GM18873 (cell line): ENCODE measurements at regions not wholly inside any gene's neighbourhood (a gene's known extent, or its start where the extent isn't known, plus 50 kb on each side); places are given as distances from the start of the nearest gene placed in this dataset.

ENCODE experiments used
- ATAC-seq: cut with Tn5 transposase; IDR thresholded peaks from one replicate; pipeline ENCODE4 v1.9.1; 2021; ENCODE audit warnings: mild to moderate bottlenecking, moderate library complexity, moderate number of reproducible peaks; ENCODE audit not compliant: unreplicated experiment, low FRiP score

- no peak for ATAC-seq
Observed at GRCh38 chr5:71938895-71939294, 168.4 kb upstream of the MAP1B start.

GRCh38 chr5:71939452-71940230, 167.6 kb upstream of the MAP1B start:
- no peak for ATAC-seq

- no peak for ATAC-seq
Observed at GRCh38 chr5:71943874-71944273, 163.4 kb upstream of the MAP1B start.

GRCh38 chr5:71945436-71945835, 161.8 kb upstream of the MAP1B start:
- no peak for ATAC-seq

GRCh38 chr5:71946343-71947030, 160.8 kb upstream of the MAP1B start:
- ATAC-seq = no peak

GRCh38 chr5:71948206-71948605, 159.1 kb upstream of the MAP1B start:
- no peak for ATAC-seq

GRCh38 chr5:71949772-71950171, 157.5 kb upstream of the MAP1B start:
- ATAC-seq = no peak

- no peak for ATAC-seq
Observed at GRCh38 chr5:71953866-71954265, 153.4 kb upstream of the MAP1B start.

GRCh38 chr5:71954329-71954728, 152.9 kb upstream of the MAP1B start:
- ATAC-seq = no peak

- no peak for ATAC-seq
Observed at GRCh38 chr5:71955723-71956122, 151.6 kb upstream of the MAP1B start.

GRCh38 chr5:71957292-71957898, 149.9 kb upstream of the MAP1B start:
- no peak for ATAC-seq

- no peak for ATAC-seq
Observed at GRCh38 chr5:71960195-71960594, 147.1 kb upstream of the MAP1B start.

- no peak for ATAC-seq
Observed at GRCh38 chr5:71961786-71962185, 145.5 kb upstream of the MAP1B start.

- ATAC-seq = no peak
Observed at GRCh38 chr5:71969460-71969859, 137.8 kb upstream of the MAP1B start.

- no peak for ATAC-seq
Observed at GRCh38 chr5:71971862-71972261, 135.4 kb upstream of the MAP1B start.

- no peak for ATAC-seq
Observed at GRCh38 chr5:71972777-71973473, 134.3 kb upstream of the MAP1B start.

GRCh38 chr5:71973563-71973962, 133.7 kb upstream of the MAP1B start:
- no peak for ATAC-seq

GRCh38 chr5:71974165-71974564, 133.1 kb upstream of the MAP1B start:
- ATAC-seq = no peak

GRCh38 chr5:71974622-71975021, 132.7 kb upstream of the MAP1B start:
- no peak for ATAC-seq

- ATAC-seq = no peak
Observed at GRCh38 chr5:71976449-71976848, 130.8 kb upstream of the MAP1B start.

- no peak for ATAC-seq
Observed at GRCh38 chr5:71977311-71977710, 130.0 kb upstream of the MAP1B start.
